Suppressor macrophage (primary cell): ENCODE measurements at regions not wholly inside any gene's neighbourhood (a gene's known extent, or its start where the extent isn't known, plus 50 kb on each side); places are given as distances from the start of the nearest gene placed in this dataset.
"Not testable (repeated sequence)": the region's sequence is repeated elsewhere in the genome, so short reads cannot be mapped to it uniquely, and the experiment has no call there.

Source experiments
- DNase-seq, 4 experiments: peaks; one replicate each; pipeline ENCODE4 v3.0.0-alpha.2; 2020 to 2022

- no peak for DNase-seq
These were observed 650.0 kb upstream of the STXBP6 start for GRCh38 chr14:25699981-25700380.

GRCh38 chr14:25698111-25698510 lies 648.2 kb upstream of the STXBP6 start:
- DNase-seq, result no peak

- no peak for DNase-seq
These were observed 646.2 kb upstream of the STXBP6 start for GRCh38 chr14:25696176-25696575.

- no peak for DNase-seq
These were observed 635.1 kb upstream of the STXBP6 start for GRCh38 chr14:25685004-25685403.

- no peak for DNase-seq
These were observed 631.0 kb upstream of the STXBP6 start for GRCh38 chr14:25680934-25681333.

- not testable (repeated sequence) for DNase-seq
These were observed 630.6 kb upstream of the STXBP6 start for GRCh38 chr14:25680511-25680910.

GRCh38 chr14:25677111-25677510 lies 627.2 kb upstream of the STXBP6 start:
- DNase-seq, result no peak

GRCh38 chr14:25667387-25667786 lies 617.4 kb upstream of the STXBP6 start:
- no peak for DNase-seq

- no peak for DNase-seq
These were observed 616.9 kb upstream of the STXBP6 start for GRCh38 chr14:25666877-25667276.

GRCh38 chr14:25658988-25659387 lies 609.0 kb upstream of the STXBP6 start:
- DNase-seq, result no peak

GRCh38 chr14:25630447-25630846 lies 580.5 kb upstream of the STXBP6 start:
- DNase-seq, result no peak

GRCh38 chr14:25628978-25629377 lies 579.0 kb upstream of the STXBP6 start:
- no peak for DNase-seq

GRCh38 chr14:25628390-25628789 lies 578.4 kb upstream of the STXBP6 start:
- DNase-seq, result no peak

- DNase-seq, result no peak
These were observed 577.0 kb upstream of the STXBP6 start for GRCh38 chr14:25626986-25627385.

GRCh38 chr14:25622763-25623162 lies 572.8 kb upstream of the STXBP6 start:
- DNase-seq, result no peak

- no peak for DNase-seq
These were observed 570.6 kb upstream of the STXBP6 start for GRCh38 chr14:25620515-25620914.

GRCh38 chr14:25615174-25615573 lies 565.2 kb upstream of the STXBP6 start:
- no peak for DNase-seq

- DNase-seq, result no peak
These were observed 557.2 kb upstream of the STXBP6 start for GRCh38 chr14:25607192-25607591.

GRCh38 chr14:25602106-25602505 lies 552.2 kb upstream of the STXBP6 start:
- DNase-seq, result no peak

- DNase-seq, result no peak
These were observed 538.8 kb upstream of the STXBP6 start for GRCh38 chr14:25588751-25589150.

GRCh38 chr14:25574628-25575325 lies 524.8 kb upstream of the STXBP6 start:
- no peak for DNase-seq

GRCh38 chr14:25570483-25570882 lies 520.5 kb upstream of the STXBP6 start:
- no peak for DNase-seq

GRCh38 chr14:25557466-25557865 lies 507.5 kb upstream of the STXBP6 start:
- DNase-seq, result no peak

- DNase-seq, result no peak
These were observed 502.9 kb upstream of the STXBP6 start for GRCh38 chr14:25552826-25553225.

- no peak for DNase-seq
These were observed 501.7 kb upstream of the STXBP6 start for GRCh38 chr14:25551674-25552073.
